ENCODE measurements at regions not wholly inside any gene's neighbourhood (a gene's known extent, or its start where the extent isn't known, plus 50 kb on each side); places are given as distances from the start of the nearest gene placed in this dataset.

DNA sequence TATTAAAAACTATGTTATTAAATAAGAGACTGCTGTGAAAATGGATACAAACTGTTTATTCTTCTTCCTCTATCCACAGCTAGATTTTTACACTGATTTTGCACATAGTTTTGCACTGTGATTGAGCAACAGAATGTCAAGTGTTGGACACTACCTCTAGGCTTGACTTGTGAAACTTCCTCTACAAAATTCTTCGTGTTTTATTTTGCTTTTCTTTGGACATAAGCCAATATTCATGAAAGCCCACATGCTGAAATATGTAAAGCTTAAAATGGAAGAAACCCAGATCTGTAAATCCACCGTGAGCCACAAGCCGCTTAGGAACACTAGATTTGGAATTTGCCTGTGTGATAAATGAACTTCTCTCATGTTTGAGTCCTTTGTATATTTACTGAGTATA lies 849.4 kb downstream of the FSTL5 start:
- H3K18ac ChIP-seq (ENCODE audit: low read length): no peak overlapping the region
- no peak overlapping the region for H3K4ac ChIP-seq (ENCODE audit: low read depth, low read length)
- no peaks in the 10 kb centered on the region for H3K79me2 ChIP-seq (ENCODE audit: control insufficient read depth, insufficient read depth, low read length, poor library complexity)
- H2BK5ac ChIP-seq (ENCODE audit: low read depth, low read length, poor library complexity): no peak overlapping the region
- H3K9me3 ChIP-seq (ENCODE audit: insufficient read depth, low read depth, low read length): no peaks in the 10 kb centered on the region
- no peak overlapping the region for H3K14ac ChIP-seq (ENCODE audit: low read length)
- H3K36me3 ChIP-seq (ENCODE audit: control insufficient read depth in 1 of 2, insufficient read depth in 2 of 2, low read length in 2 of 2): no peaks in the 10 kb centered on the region
- no peak overlapping the region for H4K12ac ChIP-seq (ENCODE audit: low read depth, low read length)
- H3K4me1 ChIP-seq (ENCODE audit: control insufficient read depth in 1 of 2, insufficient read depth in 2 of 2, low read length in 2 of 2): no peaks in the 10 kb centered on the region
- no peak overlapping the region for H3K4me3 ChIP-seq (ENCODE audit: low read depth, low read length)
- H2BK120ac ChIP-seq (ENCODE audit: insufficient read depth, low read length, poor library complexity): no peak overlapping the region
- DNase-seq: no peak
- H4K91ac ChIP-seq (ENCODE audit: low read depth, low read length): no peak overlapping the region
- no peak overlapping the region for H3K4me2 ChIP-seq (ENCODE audit: low read length)
- H3K27me3 ChIP-seq (ENCODE audit: insufficient read depth, low read length): no peaks in the 10 kb centered on the region
- no peak overlapping the region for H4K8ac ChIP-seq (ENCODE audit: low read depth, low read length)
- no peak overlapping the region for H3K23ac ChIP-seq (ENCODE audit: low read length)
- no peaks in the 10 kb centered on the region for H3K79me1 ChIP-seq (ENCODE audit: low read length)
- no peak overlapping the region for H3K27ac ChIP-seq (ENCODE audit: low read depth, low read length)
- no peak overlapping the region for H2BK12ac ChIP-seq (ENCODE audit: low read length)
- no peak overlapping the region for H2AFZ ChIP-seq (ENCODE audit: insufficient read depth, low read length, poor library complexity)
- WGBS (ENCODE audit: extremely low coverage, insufficient coverage, insufficient read length): no CpG with 5 or more reads among the region's 3 CpGs
- H2AK5ac ChIP-seq (ENCODE audit: low read length): no peak overlapping the region
- H3K9ac ChIP-seq (ENCODE audit: low read length): no peak overlapping the region

DNA sequence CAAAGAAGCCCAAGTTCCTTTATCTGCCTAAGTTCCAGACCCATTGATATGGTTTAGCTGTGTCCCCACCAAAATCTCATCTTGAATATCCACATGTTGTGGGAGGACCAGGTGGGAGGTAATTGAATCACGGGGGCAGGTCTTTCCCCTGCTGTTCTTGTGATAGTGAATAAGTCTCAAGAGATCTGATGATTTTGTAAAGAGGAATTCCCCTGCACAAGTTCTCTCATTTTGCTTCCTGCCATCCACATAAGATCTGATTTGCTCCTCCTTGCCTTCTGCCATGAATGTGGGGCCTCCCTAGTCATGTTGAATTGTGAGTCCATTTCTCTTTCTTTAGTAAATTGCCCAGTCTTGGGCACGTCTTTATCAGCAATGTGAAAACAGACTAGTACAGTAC lies 860.2 kb downstream of the FSTL5 start:
- no peak overlapping the region for H4K91ac ChIP-seq (ENCODE audit: low read depth, low read length)
- no peaks in the 10 kb centered on the region for H3K4me1 ChIP-seq (ENCODE audit: control insufficient read depth in 1 of 2, insufficient read depth in 2 of 2, low read length in 2 of 2)
- no peak overlapping the region for H3K4me2 ChIP-seq (ENCODE audit: low read length)
- H3K27ac ChIP-seq (ENCODE audit: low read depth, low read length): no peak overlapping the region
- no peak overlapping the region for H2BK120ac ChIP-seq (ENCODE audit: insufficient read depth, low read length, poor library complexity)
- no peak overlapping the region for H4K8ac ChIP-seq (ENCODE audit: low read depth, low read length)
- no peaks in the 10 kb centered on the region for H3K36me3 ChIP-seq (ENCODE audit: control insufficient read depth in 1 of 2, insufficient read depth in 2 of 2, low read length in 2 of 2)
- no peaks in the 10 kb centered on the region for H3K79me2 ChIP-seq (ENCODE audit: control insufficient read depth, insufficient read depth, low read length, poor library complexity)
- H3K27me3 ChIP-seq (ENCODE audit: insufficient read depth, low read length): no peaks in the 10 kb centered on the region
- H2BK5ac ChIP-seq (ENCODE audit: low read depth, low read length, poor library complexity): no peak overlapping the region
- no peak overlapping the region for H3K14ac ChIP-seq (ENCODE audit: low read length)
- no peaks in the 10 kb centered on the region for H3K9me3 ChIP-seq (ENCODE audit: insufficient read depth, low read depth, low read length)
- no peak overlapping the region for H4K12ac ChIP-seq (ENCODE audit: low read depth, low read length)
- H3K4ac ChIP-seq (ENCODE audit: low read depth, low read length): no peak overlapping the region
- no peak overlapping the region for H3K23ac ChIP-seq (ENCODE audit: low read length)
- no peaks in the 10 kb centered on the region for H3K79me1 ChIP-seq (ENCODE audit: low read length)
- H3K9ac ChIP-seq (ENCODE audit: low read length): no peak overlapping the region
- H2AK5ac ChIP-seq (ENCODE audit: low read length): no peak overlapping the region
- no peak overlapping the region for H3K4me3 ChIP-seq (ENCODE audit: low read depth, low read length)
- no CpG with 5 or more reads among the region's 2 CpGs for WGBS (ENCODE audit: extremely low coverage, insufficient coverage, insufficient read length)
- no peak overlapping the region for H3K18ac ChIP-seq (ENCODE audit: low read length)
- H2BK12ac ChIP-seq (ENCODE audit: low read length): no peak overlapping the region
- DNase-seq: no peak
- H2AFZ ChIP-seq (ENCODE audit: insufficient read depth, low read length, poor library complexity): no peak overlapping the region

DNA sequence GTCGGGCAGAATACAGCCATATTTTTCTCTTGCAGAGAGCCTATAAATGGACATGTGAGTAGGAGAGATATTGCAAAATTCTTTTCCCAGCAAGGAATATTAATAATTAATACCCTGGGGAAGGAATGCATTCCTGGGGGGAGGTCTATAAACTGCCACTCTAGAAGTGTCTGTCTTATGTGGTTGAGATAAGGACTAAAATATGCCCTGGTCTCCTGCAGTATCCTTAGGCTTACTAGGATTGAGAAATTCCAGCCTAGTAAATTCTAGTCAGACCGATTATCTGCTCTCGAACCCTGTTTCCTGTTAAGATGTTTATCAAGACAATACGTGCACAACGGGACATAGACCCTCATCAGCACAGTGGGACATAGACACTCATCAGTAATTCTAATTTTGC lies 872.6 kb downstream of the FSTL5 start:
- Histone ChIP-seq H2BK5ac (ENCODE audit: low read depth, low read length, poor library complexity) (no peak overlapping the region), H3K4me2 (ENCODE audit: low read length) (no peak overlapping the region), H3K36me3 (ENCODE audit: control insufficient read depth in 1 of 2, insufficient read depth in 2 of 2, low read length in 2 of 2) (no peaks in the 10 kb centered on the region), H2AFZ (ENCODE audit: insufficient read depth, low read length, poor library complexity) (no peak overlapping the region), H3K23ac (ENCODE audit: low read length) (no peak overlapping the region), H3K9ac (ENCODE audit: low read length) (no peak overlapping the region), H3K4me3 (ENCODE audit: low read depth, low read length) (no peak overlapping the region), H2BK12ac (ENCODE audit: low read length) (no peak overlapping the region), H3K18ac (ENCODE audit: low read length) (no peak overlapping the region), H3K79me1 (ENCODE audit: low read length) (no peaks in the 10 kb centered on the region), H4K12ac (ENCODE audit: low read depth, low read length) (no peak overlapping the region), H3K27me3 (ENCODE audit: insufficient read depth, low read length) (no peaks in the 10 kb centered on the region), H3K27ac (ENCODE audit: low read depth, low read length) (no peak overlapping the region), H2BK120ac (ENCODE audit: insufficient read depth, low read length, poor library complexity) (no peak overlapping the region), H4K8ac (ENCODE audit: low read depth, low read length) (no peak overlapping the region), H3K9me3 (ENCODE audit: insufficient read depth, low read depth, low read length) (peaks cover 3% of the 10 kb centered on the region), H3K4me1 (ENCODE audit: control insufficient read depth in 1 of 2, insufficient read depth in 2 of 2, low read length in 2 of 2) (no peaks in the 10 kb centered on the region), H3K4ac (ENCODE audit: low read depth, low read length) (no peak overlapping the region), H4K91ac (ENCODE audit: low read depth, low read length) (no peak overlapping the region), H3K79me2 (ENCODE audit: control insufficient read depth, insufficient read depth, low read length, poor library complexity) (no peaks in the 10 kb centered on the region), H2AK5ac (ENCODE audit: low read length) (no peak overlapping the region), H3K14ac (ENCODE audit: low read length) (no peak overlapping the region)
- WGBS (ENCODE audit: extremely low coverage, insufficient coverage, insufficient read length): no CpG with 5 or more reads among the region's 5 CpGs
- no peak for DNase-seq

DNA sequence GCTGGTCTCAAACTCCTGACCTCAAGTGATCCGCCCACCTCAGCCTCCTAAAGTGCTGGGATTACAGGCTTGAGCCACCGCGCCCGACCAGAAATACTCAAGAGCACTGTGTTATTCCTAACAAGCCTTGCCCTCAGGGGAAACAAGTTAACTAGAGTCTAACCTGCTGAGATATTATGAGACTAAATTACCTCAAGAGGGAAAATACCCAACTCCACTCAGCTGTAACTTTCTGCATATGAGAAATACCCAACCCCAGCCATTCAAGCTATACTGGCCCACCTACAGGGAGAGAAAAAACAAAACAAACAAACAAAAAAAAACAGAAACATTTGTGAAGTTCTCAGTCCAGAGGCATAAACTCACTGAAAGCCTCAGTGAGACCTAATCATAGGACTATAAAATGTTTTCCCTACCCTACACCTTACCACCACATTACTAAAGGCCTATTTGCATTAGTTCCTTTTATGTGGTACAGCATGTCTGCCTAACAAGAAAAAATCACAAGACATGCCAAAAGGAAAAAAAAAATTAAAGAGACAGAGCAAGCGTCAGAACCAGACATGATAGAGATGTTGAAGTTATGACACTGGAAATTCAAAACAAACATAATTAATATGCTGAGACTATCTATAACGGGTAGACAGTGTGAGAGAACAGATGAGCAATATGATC lies 876.0 kb downstream of the FSTL5 start:
- no peak for DNase-seq
- no peak overlapping the region for H3K14ac ChIP-seq (ENCODE audit: low read length)

More for the DNA sequence above, 876.0 kb downstream of the FSTL5 start:
- no peak overlapping the region for H4K8ac ChIP-seq (ENCODE audit: low read depth, low read length)
- no peak overlapping the region for H3K18ac ChIP-seq (ENCODE audit: low read length)
- no CpG with 5 or more reads among the region's 6 CpGs for WGBS (ENCODE audit: extremely low coverage, insufficient coverage, insufficient read length)
- no peak overlapping the region for H3K27ac ChIP-seq (ENCODE audit: low read depth, low read length)
- no peak overlapping the region for H3K4me3 ChIP-seq (ENCODE audit: low read depth, low read length)
- no peak overlapping the region for H4K91ac ChIP-seq (ENCODE audit: low read depth, low read length)
- H2BK120ac ChIP-seq (ENCODE audit: insufficient read depth, low read length, poor library complexity): no peak overlapping the region
- H3K79me1 ChIP-seq (ENCODE audit: low read length): no peaks in the 10 kb centered on the region
- no peak overlapping the region for H3K9ac ChIP-seq (ENCODE audit: low read length)
- no peak overlapping the region for H2AK5ac ChIP-seq (ENCODE audit: low read length)
- no peak overlapping the region for H2BK5ac ChIP-seq (ENCODE audit: low read depth, low read length, poor library complexity)
- no peaks in the 10 kb centered on the region for H3K27me3 ChIP-seq (ENCODE audit: insufficient read depth, low read length)
- no peak overlapping the region for H3K23ac ChIP-seq (ENCODE audit: low read length)
- no peak overlapping the region for H2BK12ac ChIP-seq (ENCODE audit: low read length)
- no peaks in the 10 kb centered on the region for H3K4me1 ChIP-seq (ENCODE audit: control insufficient read depth in 1 of 2, insufficient read depth in 2 of 2, low read length in 2 of 2)
- no peak overlapping the region for H3K4me2 ChIP-seq (ENCODE audit: low read length)
- no peaks in the 10 kb centered on the region for H3K79me2 ChIP-seq (ENCODE audit: control insufficient read depth, insufficient read depth, low read length, poor library complexity)
- no peak overlapping the region for H3K4ac ChIP-seq (ENCODE audit: low read depth, low read length)
- H2AFZ ChIP-seq (ENCODE audit: insufficient read depth, low read length, poor library complexity): no peak overlapping the region
- no peak overlapping the region for H4K12ac ChIP-seq (ENCODE audit: low read depth, low read length)
- H3K9me3 ChIP-seq (ENCODE audit: insufficient read depth, low read depth, low read length): peaks cover 3% of the 10 kb centered on the region
- no peaks in the 10 kb centered on the region for H3K36me3 ChIP-seq (ENCODE audit: control insufficient read depth in 1 of 2, insufficient read depth in 2 of 2, low read length in 2 of 2)
